HCT116 (cell line): ENCODE measurements at regions not wholly inside any gene's neighbourhood (a gene's known extent, or its start where the extent isn't known, plus 50 kb on each side); places are given as distances from the start of the nearest gene placed in this dataset.

Experiments used
- CBX3 ChIP-seq: IDR thresholded peaks from 2 replicates; pipeline ENCODE4 v1.6.1; 2012; ENCODE audit warnings: low read depth
- CEBPB ChIP-seq: IDR thresholded peaks from 2 replicates; pipeline ENCODE4 v1.6.1; 2012; ENCODE audit warnings: low read depth
- CTCF ChIP-seq, 3 experiments: fragments of 200-600 bp in 1 of 3; sonication (generic) in 1 of 3; IDR thresholded peaks in 2 of 3; conservative IDR thresholded peaks in 1 of 3; 2 replicates each; pipeline ENCODE4 v1.5.1; 2012 to 2017; ENCODE audit warnings: low read depth in 2 of 3, low read length in 2 of 3, antibody characterized with exemption in 1 of 3, borderline replicate concordance in 1 of 3, control low read depth in 1 of 3, mild to moderate bottlenecking in 1 of 3, mixed read lengths in 1 of 3, mixed run types in 1 of 3, moderate library complexity in 1 of 3; ENCODE audit not compliant: insufficient read depth in 1 of 3
- EZH2 ChIP-seq: fragments of 200-600 bp; sonication (generic); IDR thresholded peaks from 2 replicates; pipeline ENCODE4 v1.6.1; 2017; ENCODE audit warnings: antibody characterized with exemption, mixed run types
- JUND ChIP-seq: IDR thresholded peaks from 2 replicates; pipeline ENCODE4 v1.6.1; 2012
- MAX ChIP-seq: IDR thresholded peaks from 2 replicates; pipeline ENCODE4 v1.6.1; 2012
- POLR2A ChIP-seq: IDR thresholded peaks from 2 replicates; pipeline ENCODE4 v1.7.0; 2011; ENCODE audit warnings: borderline replicate concordance; ENCODE audit not compliant: insufficient read depth, insufficient read length; ENCODE audit errors: extremely low read depth
- POLR2AphosphoS5 ChIP-seq: IDR thresholded peaks from 2 replicates; pipeline ENCODE4 v1.6.1; 2011; ENCODE audit warnings: mild to moderate bottlenecking, low read depth, low read length, moderate library complexity
- RAD21 ChIP-seq: IDR thresholded peaks from 2 replicates; pipeline ENCODE4 v1.6.1; 2012; ENCODE audit warnings: low read depth, mild to moderate bottlenecking
- REST ChIP-seq: IDR thresholded peaks from 2 replicates; pipeline ENCODE4 v1.6.1; 2012; ENCODE audit warnings: low read depth
- TCF7L2 ChIP-seq: IDR thresholded peaks from 2 replicates; pipeline ENCODE4 v1.7.0; 2011; ENCODE audit warnings: borderline replicate concordance, inconsistent platforms; ENCODE audit not compliant: insufficient read depth, insufficient read length; ENCODE audit errors: extremely low read depth
- ZBTB33 ChIP-seq: IDR thresholded peaks from 2 replicates; pipeline ENCODE4 v1.6.1; 2011; ENCODE audit warnings: mild to moderate bottlenecking, low read length, moderate library complexity; ENCODE audit not compliant: insufficient replicate concordance; ENCODE audit errors: extremely low read depth

GRCh38 chr2:220000080-220000479 is 372.6 kb downstream of the SLC4A3 start:
- TF ChIP-seq POLR2A: no peak
- TF ChIP-seq CTCF (IDR thresholded peaks at IDR 0.05 in 2 of 3, conservative IDR thresholded peaks at IDR 0.05 in 1 of 3; ENCODE audit: borderline replicate concordance in 1 of 3, insufficient read depth in 1 of 3, low read depth in 2 of 3, low read length in 2 of 3): no peak
- TF ChIP-seq POLR2AphosphoS5: no peak
- no peak for TF ChIP-seq EZH2
- TF ChIP-seq MAX: no peak
- TF ChIP-seq ZBTB33: no peak
- TF ChIP-seq RAD21: no peak
- TF ChIP-seq REST: no peak
- no peak for TF ChIP-seq JUND
- TF ChIP-seq CBX3: no peak
- no peak for TF ChIP-seq CEBPB
- TF ChIP-seq TCF7L2: no peak
